ENCODE measurements at regions not wholly inside any gene's neighbourhood (a gene's known extent, or its start where the extent isn't known, plus 50 kb on each side); places are given as distances from the start of the nearest gene placed in this dataset.

DNA sequence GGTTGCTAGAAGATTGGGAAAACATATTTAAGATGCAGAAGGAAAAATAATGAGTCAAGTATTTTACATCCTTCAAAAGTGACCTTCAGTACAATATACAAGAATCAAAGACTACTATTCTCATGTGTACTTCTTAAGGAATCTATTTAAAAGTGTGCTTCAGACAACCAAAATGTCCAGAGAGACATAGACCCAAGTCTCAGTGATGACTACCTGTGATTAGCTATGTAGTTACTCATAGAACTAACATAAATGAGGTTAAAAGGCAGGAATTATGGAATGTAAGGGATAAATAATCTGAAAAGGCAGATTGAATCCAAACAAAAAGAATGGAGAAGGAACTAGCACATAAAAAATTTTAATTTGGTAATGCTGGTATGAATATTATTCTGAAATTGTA lies 634.7 kb upstream of the FAM241A start:
- TF ChIP-seq, protein P1, sequence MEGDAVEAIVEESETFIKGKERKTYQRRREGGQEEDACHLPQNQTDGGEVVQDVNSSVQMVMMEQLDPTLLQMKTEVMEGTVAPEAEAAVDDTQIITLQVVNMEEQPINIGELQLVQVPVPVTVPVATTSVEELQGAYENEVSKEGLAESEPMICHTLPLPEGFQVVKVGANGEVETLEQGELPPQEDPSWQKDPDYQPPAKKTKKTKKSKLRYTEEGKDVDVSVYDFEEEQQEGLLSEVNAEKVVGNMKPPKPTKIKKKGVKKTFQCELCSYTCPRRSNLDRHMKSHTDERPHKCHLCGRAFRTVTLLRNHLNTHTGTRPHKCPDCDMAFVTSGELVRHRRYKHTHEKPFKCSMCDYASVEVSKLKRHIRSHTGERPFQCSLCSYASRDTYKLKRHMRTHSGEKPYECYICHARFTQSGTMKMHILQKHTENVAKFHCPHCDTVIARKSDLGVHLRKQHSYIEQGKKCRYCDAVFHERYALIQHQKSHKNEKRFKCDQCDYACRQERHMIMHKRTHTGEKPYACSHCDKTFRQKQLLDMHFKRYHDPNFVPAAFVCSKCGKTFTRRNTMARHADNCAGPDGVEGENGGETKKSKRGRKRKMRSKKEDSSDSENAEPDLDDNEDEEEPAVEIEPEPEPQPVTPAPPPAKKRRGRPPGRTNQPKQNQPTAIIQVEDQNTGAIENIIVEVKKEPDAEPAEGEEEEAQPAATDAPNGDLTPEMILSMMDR (conservative IDR thresholded peaks at IDR 0.05; ENCODE audit: low read length) = no peak
- no peak for TF ChIP-seq EZH2phosphoT487 (IDR thresholded peaks at IDR 0.05; ENCODE audit: borderline replicate concordance, low read depth, low read length)

All from OCI-LY7 (cell line).